GM12872 (cell line): ENCODE measurements at regions not wholly inside any gene's neighbourhood (a gene's known extent, or its start where the extent isn't known, plus 50 kb on each side); places are given as distances from the start of the nearest gene placed in this dataset.

Experiments used
- CTCF ChIP-seq: IDR thresholded peaks from 3 replicates; pipeline ENCODE4 v1.5.1; 2011; ENCODE audit warnings: low read depth, mild to moderate bottlenecking, low read length, moderate library complexity; ENCODE audit not compliant: insufficient read depth

GRCh38 chr20:55469074-55469473 is 536.2 kb downstream of the CBLN4 start:
- no peak for TF ChIP-seq CTCF

DNA sequence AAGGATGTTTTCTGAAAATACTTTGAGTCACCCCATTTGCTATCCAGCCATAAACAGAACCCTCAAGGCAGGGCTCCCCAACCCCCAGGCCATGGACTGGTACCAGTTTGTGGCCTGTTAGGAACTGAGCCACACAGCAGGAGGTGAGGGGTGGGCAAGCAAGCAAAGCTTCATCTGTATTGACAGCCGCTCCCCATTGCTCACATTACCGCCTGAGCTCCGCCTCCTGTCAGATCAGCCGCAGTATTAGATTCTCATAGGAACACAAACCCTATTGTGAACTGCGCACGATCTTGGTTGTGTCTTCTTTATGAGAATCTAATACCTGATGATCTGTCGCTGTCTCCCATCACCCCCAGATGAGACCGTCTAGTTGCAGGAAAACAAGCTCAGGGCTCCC is 543.8 kb downstream of the CBLN4 start:
- no peak for TF ChIP-seq CTCF

- TF ChIP-seq CTCF: no peak
Measured at GRCh38 chr20:55456316-55456940, 548.9 kb downstream of the CBLN4 start.

GRCh38 chr20:55449091-55449490 is 556.2 kb downstream of the CBLN4 start:
- TF ChIP-seq CTCF: no peak

DNA sequence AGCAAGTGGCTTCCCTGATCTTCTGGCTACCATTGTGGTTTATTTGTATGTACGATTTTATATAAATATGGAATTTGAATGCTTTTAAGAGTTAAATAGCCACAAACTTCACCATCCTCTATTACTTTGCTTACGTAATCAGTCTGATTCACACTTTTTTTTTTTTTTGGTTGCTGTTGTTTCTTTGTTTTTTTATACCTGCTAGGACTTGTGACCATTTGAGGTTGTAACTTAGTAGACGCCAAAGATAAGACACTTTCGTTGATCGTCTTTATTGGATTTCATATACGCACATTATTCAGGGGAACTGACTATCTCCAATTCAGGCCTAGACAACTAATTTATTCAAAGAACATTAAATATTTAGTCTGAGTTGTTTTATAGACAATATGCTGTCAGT is 559.0 kb downstream of the CBLN4 start:
- TF ChIP-seq CTCF: no peak

GRCh38 chr20:55439070-55439469 is 566.2 kb downstream of the CBLN4 start:
- no peak for TF ChIP-seq CTCF

DNA sequence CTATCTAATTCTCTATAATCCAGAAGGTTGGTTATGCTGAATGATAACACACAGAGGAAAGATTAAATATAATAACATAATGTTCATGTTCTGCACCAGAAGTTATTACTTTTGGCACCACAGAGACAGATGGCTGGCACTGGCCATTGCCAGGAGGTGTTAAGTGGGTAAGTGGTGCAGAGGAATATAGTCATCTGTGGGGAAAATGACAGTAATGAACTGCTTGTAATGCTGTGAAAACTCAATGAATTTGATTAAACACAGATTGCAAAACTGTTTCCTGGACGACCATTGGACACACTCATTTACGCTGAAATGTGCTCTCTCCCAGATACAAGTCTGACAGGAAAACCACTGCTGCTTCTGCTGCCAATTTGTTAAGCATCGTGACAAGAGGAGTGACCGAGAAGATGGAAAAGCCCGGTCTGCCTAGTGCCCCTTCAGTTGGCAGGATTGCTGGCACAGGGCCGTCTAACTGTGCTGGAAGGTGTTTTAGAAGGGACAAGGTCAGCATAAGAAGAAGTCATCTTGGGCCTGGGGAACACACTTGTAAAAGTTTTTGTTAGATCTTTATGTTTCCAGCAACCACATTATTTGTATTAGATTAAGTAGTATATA is 567.4 kb downstream of the CBLN4 start:
- TF ChIP-seq CTCF: no peak
